ENCODE measurements at regions not wholly inside any gene's neighbourhood (a gene's known extent, or its start where the extent isn't known, plus 50 kb on each side); places are given as distances from the start of the nearest gene placed in this dataset.

DNA sequence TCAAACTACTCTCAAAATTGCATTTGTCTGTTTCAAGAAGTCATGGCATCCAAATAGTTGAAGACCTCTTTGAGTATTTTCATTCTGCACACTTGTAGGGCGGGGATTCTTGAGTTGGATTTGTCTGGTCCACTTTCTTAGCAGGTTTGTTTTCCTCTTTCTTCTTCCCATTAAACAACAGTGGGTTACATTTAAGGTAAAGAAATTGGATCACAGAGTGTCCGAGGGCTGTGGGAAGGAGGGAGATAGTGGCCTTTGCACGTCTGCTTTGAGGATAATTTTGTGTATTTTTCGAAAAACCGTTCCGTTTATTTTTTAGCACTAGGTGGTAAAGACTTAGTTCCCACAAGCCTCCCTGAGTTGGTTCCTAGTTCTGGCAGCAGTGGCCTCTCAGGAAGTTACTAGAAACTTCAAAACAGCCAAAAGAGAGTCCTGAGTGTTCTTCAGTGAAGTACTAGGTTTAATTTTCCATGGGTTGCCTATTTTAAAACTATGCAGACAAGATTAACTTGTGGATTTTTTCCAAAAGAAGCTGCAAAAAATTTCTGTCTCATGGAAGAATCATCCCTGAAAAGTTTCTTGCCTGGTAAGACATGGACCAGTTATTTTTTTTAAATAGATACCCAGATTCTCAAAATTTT is 107.9 kb downstream of the CDC42EP3 start:
- no peaks in the 10 kb centered on the region for H3K9me2 ChIP-seq (ENCODE audit: insufficient read depth)
- BruUV-seq (replicated peaks) = no TSS peak
- TF ChIP-seq EZH2 (IDR thresholded peaks at IDR 0.05; ENCODE audit: low read depth) = no peak
- TF ChIP-seq, protein P1, sequence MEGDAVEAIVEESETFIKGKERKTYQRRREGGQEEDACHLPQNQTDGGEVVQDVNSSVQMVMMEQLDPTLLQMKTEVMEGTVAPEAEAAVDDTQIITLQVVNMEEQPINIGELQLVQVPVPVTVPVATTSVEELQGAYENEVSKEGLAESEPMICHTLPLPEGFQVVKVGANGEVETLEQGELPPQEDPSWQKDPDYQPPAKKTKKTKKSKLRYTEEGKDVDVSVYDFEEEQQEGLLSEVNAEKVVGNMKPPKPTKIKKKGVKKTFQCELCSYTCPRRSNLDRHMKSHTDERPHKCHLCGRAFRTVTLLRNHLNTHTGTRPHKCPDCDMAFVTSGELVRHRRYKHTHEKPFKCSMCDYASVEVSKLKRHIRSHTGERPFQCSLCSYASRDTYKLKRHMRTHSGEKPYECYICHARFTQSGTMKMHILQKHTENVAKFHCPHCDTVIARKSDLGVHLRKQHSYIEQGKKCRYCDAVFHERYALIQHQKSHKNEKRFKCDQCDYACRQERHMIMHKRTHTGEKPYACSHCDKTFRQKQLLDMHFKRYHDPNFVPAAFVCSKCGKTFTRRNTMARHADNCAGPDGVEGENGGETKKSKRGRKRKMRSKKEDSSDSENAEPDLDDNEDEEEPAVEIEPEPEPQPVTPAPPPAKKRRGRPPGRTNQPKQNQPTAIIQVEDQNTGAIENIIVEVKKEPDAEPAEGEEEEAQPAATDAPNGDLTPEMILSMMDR (conservative IDR thresholded peaks at IDR 0.05) = no peak
- H3K4me2 ChIP-seq = no peak overlapping the region
- ChIA-PET POLR2A (ENCODE audit: unreplicated experiment) (no interaction called here), CTCF (interaction anchor here (0.7 kb wide), 1 partner anchor 29 kb away, joined by 3 read pairs; no protein-coding TSS in a partner anchor)
- intact Hi-C loops (cut with micrococcal nuclease; ENCODE audit: unreplicated experiment) = no loop called here
- H3K79me2 ChIP-seq (ENCODE audit: low read depth) = no peaks in the 10 kb centered on the region
- H3K27ac ChIP-seq = no peak overlapping the region; the same call in 1 of the 2 replicates
- no peaks in the 10 kb centered on the region for H3K27me3 ChIP-seq (ENCODE audit: insufficient read depth, low read depth)
- no peaks in the 10 kb centered on the region for H4K20me1 ChIP-seq (ENCODE audit: insufficient read depth)
- peak in 1 of 2 experiments; percentile 32 for DNase-seq
- peaks cover 25% of the 10 kb centered on the region for H3K4me1 ChIP-seq (replicated peaks; ENCODE audit: insufficient read depth)
- H3K36me3 ChIP-seq (ENCODE audit: low read depth) = no peaks in the 10 kb centered on the region
- H3K9me3 ChIP-seq (ENCODE audit: insufficient read depth, low read depth) = peaks cover 9% of the 10 kb centered on the region
- no peak overlapping the region for H3K4me3 ChIP-seq
- no peak overlapping the region for H2AFZ ChIP-seq
- peaks cover 22% of the 10 kb centered on the region for H3F3A ChIP-seq (ENCODE audit: insufficient read depth, low read depth)

GRCh38 chr2:37564356-37564755 is 107.1 kb downstream of the CDC42EP3 start:
- peaks cover 25% of the 10 kb centered on the region for H3K4me1 ChIP-seq (replicated peaks; ENCODE audit: insufficient read depth)
- no peaks in the 10 kb centered on the region for H4K20me1 ChIP-seq (ENCODE audit: insufficient read depth)
- H3K79me2 ChIP-seq (ENCODE audit: low read depth) = no peaks in the 10 kb centered on the region
- TF ChIP-seq, protein P1 (conservative IDR thresholded peaks at IDR 0.05) = no peak
- TF ChIP-seq EZH2 (IDR thresholded peaks at IDR 0.05; ENCODE audit: low read depth) = no peak
- H3K36me3 ChIP-seq (ENCODE audit: low read depth) = no peaks in the 10 kb centered on the region
- no TSS peak for BruUV-seq (replicated peaks)
- H2AFZ ChIP-seq = no peak overlapping the region
- no peak overlapping the region for H3K27ac ChIP-seq
- POLR2A ChIA-PET (ENCODE audit: unreplicated experiment) = interaction anchor here (0.7 kb wide), 1 partner anchor 268 kb away, joined by 3 read pairs; no protein-coding TSS in a partner anchor
- peak in 1 of 2 experiments; percentile 17 for DNase-seq
- no peaks in the 10 kb centered on the region for H3K9me2 ChIP-seq (ENCODE audit: insufficient read depth)
- no peak overlapping the region for H3K4me3 ChIP-seq
- peaks cover 9% of the 10 kb centered on the region for H3K9me3 ChIP-seq (ENCODE audit: insufficient read depth, low read depth)
- no peak overlapping the region for H3K4me2 ChIP-seq
- intact Hi-C loops (cut with micrococcal nuclease; ENCODE audit: unreplicated experiment) = no loop called here
- H3F3A ChIP-seq (ENCODE audit: insufficient read depth, low read depth) = peaks cover 22% of the 10 kb centered on the region
- no peaks in the 10 kb centered on the region for H3K27me3 ChIP-seq (ENCODE audit: insufficient read depth, low read depth)
- CTCF ChIA-PET = interaction anchor here (0.7 kb wide), 1 partner anchor 28 kb away, joined by 3 read pairs; no protein-coding TSS in a partner anchor

DNA sequence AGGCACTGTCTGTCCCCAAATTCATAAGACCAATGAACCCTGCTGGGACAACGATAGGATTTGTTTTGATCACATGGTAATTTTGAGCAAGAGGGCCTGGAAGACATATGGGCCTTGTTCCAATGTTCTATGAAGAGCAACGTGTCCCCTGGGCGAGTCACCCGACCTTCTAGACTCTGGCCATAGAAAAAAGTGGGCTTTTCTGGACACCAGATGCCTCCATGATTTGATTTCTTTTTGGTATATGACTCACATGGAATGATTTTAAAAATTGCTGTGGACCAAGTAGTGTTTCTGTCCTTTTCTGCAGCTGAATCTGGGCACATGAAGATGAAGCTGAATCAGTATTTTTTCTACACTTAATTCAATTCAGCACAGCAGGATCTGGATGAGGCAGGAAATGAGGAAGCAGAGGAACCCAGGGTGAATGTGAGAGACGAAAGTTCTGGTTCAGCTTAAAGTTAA is 104.9 kb downstream of the CDC42EP3 start:
- intact Hi-C loops (cut with micrococcal nuclease; ENCODE audit: unreplicated experiment) = no loop called here
- no TSS peak for BruUV-seq (replicated peaks)
- ChIA-PET POLR2A (ENCODE audit: unreplicated experiment) (no interaction called here), CTCF (no interaction called here)
- no peaks in the 10 kb centered on the region for H3K79me2 ChIP-seq (ENCODE audit: low read depth)
- no peaks in the 10 kb centered on the region; the same call in 1 of the 2 replicates for H3K9me3 ChIP-seq (ENCODE audit: insufficient read depth, low read depth)
- H3K9me2 ChIP-seq (ENCODE audit: insufficient read depth) = no peaks in the 10 kb centered on the region
- no peak overlapping the region for H3K27ac ChIP-seq
- TF ChIP-seq, protein P1 (conservative IDR thresholded peaks at IDR 0.05) = no peak
- TF ChIP-seq EZH2 (IDR thresholded peaks at IDR 0.05; ENCODE audit: low read depth) = no peak
- peaks cover 19% of the 10 kb centered on the region for H3K4me1 ChIP-seq (replicated peaks; ENCODE audit: insufficient read depth)
- DNase-seq = peak in 1 of 2 experiments; percentile 17
- no peak overlapping the region for H3K4me2 ChIP-seq
- peaks cover 10% of the 10 kb centered on the region for H3F3A ChIP-seq (ENCODE audit: insufficient read depth, low read depth)
- no peak overlapping the region for H3K4me3 ChIP-seq
- no peaks in the 10 kb centered on the region for H3K36me3 ChIP-seq (ENCODE audit: low read depth)
- no peaks in the 10 kb centered on the region for H4K20me1 ChIP-seq (ENCODE audit: insufficient read depth)
- H3K27me3 ChIP-seq (ENCODE audit: insufficient read depth, low read depth) = no peaks in the 10 kb centered on the region
- H2AFZ ChIP-seq = no peak overlapping the region
